GM12864 (cell line): ENCODE measurements at regions not wholly inside any gene's neighbourhood (a gene's known extent, or its start where the extent isn't known, plus 50 kb on each side); places are given as distances from the start of the nearest gene placed in this dataset.

Source experiments
- DNase-seq: peaks from one replicate; pipeline ENCODE4 v3.0.0-alpha.2; 2011; ENCODE audit warnings: low read depth
- H3K4me3 ChIP-seq: 2 replicates; pipeline ENCODE4 v1.5.1; 2011; ENCODE audit warnings: mild to moderate bottlenecking, low read depth, low read length, control low read depth
- CTCF ChIP-seq: IDR thresholded peaks from 2 replicates; pipeline ENCODE4 v1.5.1; 2011; ENCODE audit warnings: low read depth, mild to moderate bottlenecking, moderate library complexity, low read length, control low read depth, inconsistent platforms; ENCODE audit errors: missing control alignments

DNA sequence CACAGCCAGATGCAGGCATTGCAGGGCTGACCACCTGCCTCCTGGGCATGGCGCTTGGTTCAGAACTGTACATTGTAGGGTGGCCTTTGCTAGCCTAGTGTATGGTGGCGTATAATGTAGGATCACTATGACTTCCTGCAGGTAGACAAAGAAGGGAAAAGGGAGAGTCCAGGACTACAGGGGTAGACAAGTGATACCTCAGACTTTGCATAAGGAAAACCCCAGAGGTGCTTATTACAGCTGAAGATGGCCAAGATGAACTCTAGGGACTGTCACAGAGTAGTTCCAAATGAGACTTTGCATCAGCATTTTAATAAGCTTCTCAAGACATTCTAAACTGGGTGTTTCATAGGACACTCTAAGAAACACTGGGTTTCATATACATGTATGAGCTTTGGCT lies 116.4 kb upstream of the PUDP start:
- TF ChIP-seq CTCF: no peak
- no peak overlapping the region for H3K4me3 ChIP-seq
- peak; percentile 18 for DNase-seq

- no peak overlapping the region for H3K4me3 ChIP-seq
- no peak for TF ChIP-seq CTCF
- DNase-seq: no peak
These were observed 116.0 kb upstream of the PUDP start for GRCh38 chrX:7263961-7264360.

DNA sequence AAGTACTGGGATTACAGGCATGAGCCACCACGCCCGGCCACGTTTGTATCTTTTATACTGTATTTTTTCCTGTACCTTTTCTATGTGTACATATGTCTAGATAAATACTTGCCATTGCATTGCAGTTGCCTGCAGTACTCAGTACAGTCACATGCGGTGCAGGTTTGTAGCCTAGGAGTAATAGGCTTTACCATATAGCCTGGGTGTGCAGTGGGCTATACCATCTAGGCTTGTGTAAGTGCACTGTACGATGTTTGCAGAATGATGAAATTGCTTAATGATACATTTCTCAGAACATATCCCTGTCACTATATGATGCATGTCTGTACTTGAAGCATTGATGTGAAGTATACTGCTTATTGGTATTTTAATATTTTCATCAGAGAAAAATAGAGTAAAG lies 115.4 kb upstream of the PUDP start:
- H3K4me3 ChIP-seq: no peak overlapping the region
- TF ChIP-seq CTCF: no peak
- DNase-seq: no peak

GRCh38 chrX:7262551-7262950 lies 114.6 kb upstream of the PUDP start:
- no peak overlapping the region for H3K4me3 ChIP-seq
- TF ChIP-seq CTCF: no peak
- DNase-seq: no peak

DNA sequence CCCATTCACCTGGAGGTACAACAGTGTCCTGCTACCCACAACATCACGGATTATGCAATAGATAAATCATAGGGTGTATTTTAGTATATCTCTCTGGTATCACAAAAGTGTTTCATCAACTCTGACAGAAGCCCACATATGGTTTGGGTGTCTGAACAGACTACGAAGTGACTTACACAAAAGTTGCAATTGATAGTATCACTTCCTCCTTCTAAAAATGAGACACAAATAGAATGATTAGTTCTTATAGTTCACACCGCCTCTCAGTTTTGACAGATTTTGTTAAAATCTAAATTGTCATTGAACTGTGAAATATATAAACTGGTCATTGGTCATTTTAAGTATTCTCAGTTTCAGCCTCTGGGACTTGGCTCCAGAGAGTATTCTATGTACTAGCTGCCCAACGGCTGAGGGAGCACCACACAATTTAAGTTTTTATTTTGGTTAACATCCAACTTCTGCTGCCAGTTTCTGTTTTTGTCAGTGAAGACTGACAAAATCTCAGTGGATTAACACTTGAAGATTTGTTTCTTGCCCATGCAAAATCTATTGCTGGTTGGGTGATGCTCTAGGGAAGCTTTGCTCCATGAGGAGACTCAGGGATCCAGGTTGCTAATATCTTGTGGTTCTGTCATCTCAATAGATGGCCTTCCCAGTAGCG lies 113.8 kb upstream of the PUDP start:
- DNase-seq: peak; percentile 25
- TF ChIP-seq CTCF: no peak
- no peak overlapping the region for H3K4me3 ChIP-seq

DNA sequence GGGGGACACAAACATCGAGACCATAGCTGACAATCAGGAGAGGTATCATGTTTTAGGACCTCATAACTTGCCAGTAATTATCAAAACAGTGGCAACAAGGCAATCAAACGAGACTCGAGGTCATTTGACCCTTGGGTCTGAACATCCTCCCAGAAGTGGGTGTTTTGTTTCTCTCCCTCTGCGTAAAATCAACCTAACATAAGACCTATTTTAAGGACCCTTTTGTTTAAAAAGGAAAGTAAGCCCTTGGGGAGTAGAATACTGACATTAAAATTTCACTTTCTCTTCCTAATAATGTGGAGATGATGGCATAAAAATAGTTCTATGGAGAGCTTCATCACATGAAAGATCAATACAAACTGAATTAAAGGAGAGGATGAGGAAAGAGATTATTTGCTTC lies 106.2 kb upstream of the PUDP start:
- TF ChIP-seq CTCF: no peak
- DNase-seq: no peak

GRCh38 chrX:7253565-7253964 lies 105.6 kb upstream of the PUDP start:
- no peak overlapping the region for H3K4me3 ChIP-seq
- TF ChIP-seq CTCF: no peak
- DNase-seq: no peak

More for the DNA sequence above, 106.2 kb upstream of the PUDP start:
- no peak overlapping the region for H3K4me3 ChIP-seq
